Uterus (tissue), 3 donors: ENCODE measurements at regions not wholly inside any gene's neighbourhood (a gene's known extent, or its start where the extent isn't known, plus 50 kb on each side); places are given as distances from the start of the nearest gene placed in this dataset.

Experiments
- DNase-seq, 2 donors: peaks; one replicate each; pipeline ENCODE4 v3.0.0-alpha.2; 2019 to 2020
- H3K27ac ChIP-seq, 2 donors: fragments of 200-600 bp; sonication (generic); 1 replicate in 1 of 2; 2 replicates in 1 of 2; pipeline ENCODE4 v1.5.1; 2016 to 2018
- H3K27me3 ChIP-seq, 2 donors: fragments of 200-600 bp; sonication (generic); one replicate each; pipeline ENCODE4 v1.5.1; 2018 to 2019; ENCODE audit warnings: control low read depth in 1 of 2
- H3K36me3 ChIP-seq, 2 donors: fragments of 200-600 bp; sonication (generic); one replicate each; pipeline ENCODE4 v1.5.1; 2019; ENCODE audit warnings: control low read depth in 1 of 2
- H3K4me1 ChIP-seq, 2 donors: fragments of 200-600 bp; sonication (generic); one replicate each; pipeline ENCODE4 v1.5.1; 2018 to 2019; ENCODE audit warnings: control low read depth in 1 of 2
- H3K4me3 ChIP-seq, 2 donors: fragments of 200-600 bp; sonication (generic); 1 replicate in 1 of 2; 2 replicates in 1 of 2; pipeline ENCODE4 v1.5.1; 2018 to 2019; ENCODE audit warnings: mild to moderate bottlenecking in 1 of 2
- H3K9me3 ChIP-seq, 2 donors: fragments of 200-600 bp; sonication (generic); one replicate each; pipeline ENCODE4 v1.5.1; 2019; ENCODE audit warnings: control low read depth in 1 of 2
- POLR2A ChIP-seq, 2 donors: fragments of 450-650 bp; IDR thresholded peaks; one replicate each; pipeline ENCODE4 v1.6.1; 2016; ENCODE audit warnings: antibody characterized with exemption in 2 of 2, mild to moderate bottlenecking in 1 of 2, moderate library complexity in 1 of 2
- intact Hi-C: fragments of 100-400 bp; cut with DNase I; formaldehyde crosslinking; loops from one replicate; pipeline ENCODE4 v1.15.1; 2023; ENCODE audit warnings: low total_unique reads
- TF ChIP-seq, protein P1 (sequence below), 4 experiments: fragments of 200-600 bp in 2 of 4; fragments of 450-650 bp in 2 of 4; sonication (generic) in 2 of 4; IDR thresholded peaks; one replicate each; pipeline ENCODE4 v1.5.1; 2016 to 2019; ENCODE audit warnings: antibody characterized with exemption in 4 of 4, mild to moderate bottlenecking in 2 of 4, moderate library complexity in 1 of 4
- donor health status: DM: yes; HTN: yes; CAD: no.

- Histone ChIP-seq H3K4me3 (no peak overlapping the region), H3K9me3 (no peaks in the 10 kb centered on the region), H3K4me1 (no peaks in the 10 kb centered on the region), H3K27me3 (no peaks in the 10 kb centered on the region), H3K36me3 (no peaks in the 10 kb centered on the region), H3K27ac (no peak overlapping the region)
- intact Hi-C loops = no loop called here
- TF ChIP-seq, protein P1, sequence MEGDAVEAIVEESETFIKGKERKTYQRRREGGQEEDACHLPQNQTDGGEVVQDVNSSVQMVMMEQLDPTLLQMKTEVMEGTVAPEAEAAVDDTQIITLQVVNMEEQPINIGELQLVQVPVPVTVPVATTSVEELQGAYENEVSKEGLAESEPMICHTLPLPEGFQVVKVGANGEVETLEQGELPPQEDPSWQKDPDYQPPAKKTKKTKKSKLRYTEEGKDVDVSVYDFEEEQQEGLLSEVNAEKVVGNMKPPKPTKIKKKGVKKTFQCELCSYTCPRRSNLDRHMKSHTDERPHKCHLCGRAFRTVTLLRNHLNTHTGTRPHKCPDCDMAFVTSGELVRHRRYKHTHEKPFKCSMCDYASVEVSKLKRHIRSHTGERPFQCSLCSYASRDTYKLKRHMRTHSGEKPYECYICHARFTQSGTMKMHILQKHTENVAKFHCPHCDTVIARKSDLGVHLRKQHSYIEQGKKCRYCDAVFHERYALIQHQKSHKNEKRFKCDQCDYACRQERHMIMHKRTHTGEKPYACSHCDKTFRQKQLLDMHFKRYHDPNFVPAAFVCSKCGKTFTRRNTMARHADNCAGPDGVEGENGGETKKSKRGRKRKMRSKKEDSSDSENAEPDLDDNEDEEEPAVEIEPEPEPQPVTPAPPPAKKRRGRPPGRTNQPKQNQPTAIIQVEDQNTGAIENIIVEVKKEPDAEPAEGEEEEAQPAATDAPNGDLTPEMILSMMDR (IDR thresholded peaks at IDR 0.05) = no peak
- no peak for DNase-seq
These were observed 1213.1 kb upstream of the SLC39A10 start for GRCh38 chr2:194443926-194444325.

DNA sequence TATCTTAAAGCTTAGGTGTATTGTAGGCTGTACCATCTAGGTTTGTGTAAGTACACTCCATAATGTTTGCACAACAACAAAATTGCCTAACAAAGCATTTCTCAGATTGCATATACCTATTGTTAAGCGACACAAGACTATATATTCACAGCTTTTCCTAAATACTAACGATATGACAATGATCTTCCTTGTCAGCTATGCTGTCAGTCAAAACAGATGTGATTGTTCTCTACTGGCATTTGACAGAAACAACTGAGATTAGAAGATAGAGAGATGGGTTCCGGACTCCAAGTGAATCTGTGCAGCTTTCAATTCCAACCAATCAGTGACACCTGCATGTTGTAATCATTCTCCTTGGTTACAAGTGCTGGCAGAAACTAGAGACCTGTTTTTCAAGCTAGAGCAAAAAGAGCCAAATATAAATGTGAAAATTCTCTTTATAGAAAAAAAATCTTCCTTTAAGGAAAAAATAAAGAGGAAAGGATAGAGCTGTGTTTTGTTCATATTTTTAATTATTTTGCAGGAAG lies 1232.3 kb upstream of the SLC39A10 start:
- Histone ChIP-seq H3K27ac (no peak overlapping the region), H3K4me1 (no peaks in the 10 kb centered on the region), H3K4me3 (no peak overlapping the region), H3K9me3 (no peaks in the 10 kb centered on the region), H3K27me3 (no peaks in the 10 kb centered on the region), H3K36me3 (no peaks in the 10 kb centered on the region)
- intact Hi-C loops = no loop called here
- DNase-seq = no peak
- no peak for TF ChIP-seq POLR2A (IDR thresholded peaks at IDR 0.05)
- TF ChIP-seq, protein P1 (IDR thresholded peaks at IDR 0.05) = no peak

GRCh38 chr2:194411221-194411620 lies 1245.8 kb upstream of the SLC39A10 start:
- DNase-seq = no peak
- Histone ChIP-seq H3K36me3 (no peaks in the 10 kb centered on the region), H3K9me3 (no peaks in the 10 kb centered on the region), H3K27me3 (no peaks in the 10 kb centered on the region), H3K4me3 (no peak overlapping the region), H3K27ac (no peak overlapping the region), H3K4me1 (no peaks in the 10 kb centered on the region)
- intact Hi-C loops = no loop called here
- TF ChIP-seq, protein P1 (IDR thresholded peaks at IDR 0.05) = no peak
- no peak for TF ChIP-seq POLR2A (IDR thresholded peaks at IDR 0.05)

DNA sequence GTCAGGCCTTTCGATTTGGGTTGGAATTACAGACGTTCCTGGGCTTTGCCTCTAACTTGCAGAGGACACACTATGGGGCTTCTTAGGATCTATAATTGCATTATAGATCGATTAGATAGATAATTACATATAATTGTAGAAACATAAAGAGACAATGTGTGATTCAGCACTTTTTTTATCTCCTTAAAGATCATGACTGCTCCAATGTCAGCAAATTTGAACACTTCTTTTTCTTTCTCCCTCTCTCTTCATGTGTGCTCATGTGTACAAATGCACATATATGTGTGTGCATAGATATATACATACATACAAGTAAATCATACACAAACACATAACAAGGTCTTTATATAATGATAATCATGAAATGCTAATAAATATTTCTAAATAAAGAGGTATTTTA lies 1261.2 kb upstream of the SLC39A10 start:
- intact Hi-C loops = no loop called here
- TF ChIP-seq, protein P1 (IDR thresholded peaks at IDR 0.05) = no peak
- TF ChIP-seq POLR2A (IDR thresholded peaks at IDR 0.05) = no peak
- H3K4me3 ChIP-seq = no peak overlapping the region
- H3K27ac ChIP-seq = no peak overlapping the region
- H3K36me3 ChIP-seq = no peaks in the 10 kb centered on the region
- H3K27me3 ChIP-seq = no peaks in the 10 kb centered on the region
- DNase-seq = no peak
- H3K4me1 ChIP-seq = no peaks in the 10 kb centered on the region
- H3K9me3 ChIP-seq = no peaks in the 10 kb centered on the region

DNA sequence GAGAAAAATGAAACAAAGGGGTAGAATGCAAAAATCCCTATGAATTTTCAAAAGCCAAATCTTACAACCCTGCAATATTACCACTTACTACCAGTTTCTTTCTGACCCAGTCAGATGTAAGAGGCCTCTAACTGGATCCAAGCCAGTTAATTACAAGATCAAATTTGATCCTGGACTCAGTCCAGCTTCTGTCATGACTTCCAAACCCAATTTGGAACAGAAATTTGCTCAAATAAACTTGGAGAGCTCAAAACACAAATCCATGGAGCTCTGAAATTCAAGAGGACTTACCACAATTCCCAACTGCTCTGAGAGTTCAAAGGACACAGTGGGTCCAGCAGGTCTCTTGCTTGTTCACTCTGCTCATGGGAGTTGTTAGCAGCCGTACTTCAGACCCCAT lies 1271.7 kb upstream of the SLC39A10 start:
- no peaks in the 10 kb centered on the region for H3K27me3 ChIP-seq
- H3K9me3 ChIP-seq = no peaks in the 10 kb centered on the region
- DNase-seq = no peak
- no peak overlapping the region for H3K27ac ChIP-seq
- TF ChIP-seq POLR2A (IDR thresholded peaks at IDR 0.05) = no peak
- TF ChIP-seq, protein P1 (IDR thresholded peaks at IDR 0.05) = no peak
- intact Hi-C loops = no loop called here
- no peak overlapping the region for H3K4me3 ChIP-seq
- H3K4me1 ChIP-seq = no peaks in the 10 kb centered on the region
- no peaks in the 10 kb centered on the region for H3K36me3 ChIP-seq
